Ishikawa (cell line): ENCODE measurements at regions not wholly inside any gene's neighbourhood (a gene's known extent, or its start where the extent isn't known, plus 50 kb on each side); places are given as distances from the start of the nearest gene placed in this dataset.

Experiments used
- CEBPB ChIP-seq: IDR thresholded peaks from 2 replicates; pipeline ENCODE4 v1.6.1; 2012
- CREB1 ChIP-seq: IDR thresholded peaks from 2 replicates; pipeline ENCODE4 v1.6.1; 2012; ENCODE audit warnings: low read depth

DNA sequence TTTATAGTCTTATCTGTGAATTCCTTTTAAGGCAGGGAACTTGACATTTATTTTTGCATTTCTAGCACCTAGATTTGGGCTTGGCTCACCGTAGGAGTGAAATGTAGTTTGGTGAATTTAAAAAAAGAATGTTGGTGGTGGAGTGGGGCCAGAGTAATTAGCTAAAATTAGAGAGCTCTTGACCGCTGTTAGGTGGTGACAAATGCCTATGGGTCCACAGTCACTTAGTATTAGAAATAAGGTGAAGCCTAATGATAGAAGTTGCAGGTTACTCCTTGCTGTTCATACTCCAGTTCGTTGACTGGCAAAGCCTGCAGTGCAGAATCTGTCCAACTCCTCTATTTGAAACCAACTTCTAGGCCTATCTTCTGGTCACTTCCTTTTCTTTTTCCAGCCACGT is 318.8 kb upstream of the NRIP1 start:
- no peak for TF ChIP-seq CEBPB
- no peak for TF ChIP-seq CREB1
